ENCODE measurements at regions not wholly inside any gene's neighbourhood (a gene's known extent, or its start where the extent isn't known, plus 50 kb on each side); places are given as distances from the start of the nearest gene placed in this dataset.

- no peak overlapping the region for H3K4me3 ChIP-seq (ENCODE audit: low read length)
- no peak overlapping the region for H2AFZ ChIP-seq (ENCODE audit: low read depth, low read length)
- no peaks in the 10 kb centered on the region for H3K36me3 ChIP-seq (ENCODE audit: insufficient read depth, low read length)
- H3K9me2 ChIP-seq (ENCODE audit: insufficient read depth, low read length), result no peaks in the 10 kb centered on the region
- no peaks in the 10 kb centered on the region for H4K20me1 ChIP-seq (ENCODE audit: insufficient read depth)
- H3K27ac ChIP-seq (ENCODE audit: low read length), result no peak overlapping the region
- H3K79me2 ChIP-seq (replicated peaks; ENCODE audit: insufficient read depth, low read length), result no peaks in the 10 kb centered on the region
- no peak overlapping the region for H3K9ac ChIP-seq (ENCODE audit: low read length)
- no peaks in the 10 kb centered on the region for H3K9me3 ChIP-seq (ENCODE audit: low read length)
- no peaks in the 10 kb centered on the region for H3F3A ChIP-seq (ENCODE audit: insufficient read depth, low read length, poor library complexity, severe bottlenecking)
- no peaks in the 10 kb centered on the region for H3K27me3 ChIP-seq (ENCODE audit: insufficient read depth, low read depth, low read length)
- no peak for TF ChIP-seq TAF1 (IDR thresholded peaks at IDR 0.05; ENCODE audit: low read depth)
- TF ChIP-seq EP300 (conservative IDR thresholded peaks at IDR 0.05; ENCODE audit: poor library complexity, severe bottlenecking), result no peak
- TF ChIP-seq RAD21 (conservative IDR thresholded peaks at IDR 0.05), result no peak
- TF ChIP-seq EZH2 (IDR thresholded peaks at IDR 0.05; ENCODE audit: borderline replicate concordance, insufficient read depth, low read length, poor library complexity, severe bottlenecking), result no peak
- TF ChIP-seq CTCF (IDR thresholded peaks at IDR 0.05; ENCODE audit: poor library complexity, severe bottlenecking), result no peak
- TF ChIP-seq MXI1 (conservative IDR thresholded peaks at IDR 0.05; ENCODE audit: poor library complexity, severe bottlenecking), result no peak
- no peak for TF ChIP-seq SMC3 (conservative IDR thresholded peaks at IDR 0.05; ENCODE audit: poor library complexity)
- no peak for TF ChIP-seq REST (IDR thresholded peaks at IDR 0.05; ENCODE audit: borderline replicate concordance)
- TF ChIP-seq POLR2AphosphoS5 (IDR thresholded peaks at IDR 0.05), result no peak
- H3K4me2 ChIP-seq (ENCODE audit: low read length), result no peak overlapping the region
Measured at GRCh38 chr18:34943587-34943986, 97.6 kb upstream of the MAPRE2 start.

GRCh38 chr18:34947711-34948125 is 93.5 kb upstream of the MAPRE2 start:
- Histone ChIP-seq H2AFZ (ENCODE audit: low read depth, low read length) (no peak overlapping the region), H4K20me1 (ENCODE audit: insufficient read depth) (no peaks in the 10 kb centered on the region), H3K4me2 (ENCODE audit: low read length) (no peak overlapping the region), H3K27me3 (ENCODE audit: insufficient read depth, low read depth, low read length) (no peaks in the 10 kb centered on the region), H3K79me2 (replicated peaks; ENCODE audit: insufficient read depth, low read length) (no peaks in the 10 kb centered on the region), H3K4me3 (ENCODE audit: low read length) (no peak overlapping the region), H3K27ac (ENCODE audit: low read length) (no peak overlapping the region), H3K9me3 (ENCODE audit: low read length) (no peaks in the 10 kb centered on the region), H3K36me3 (ENCODE audit: insufficient read depth, low read length) (no peaks in the 10 kb centered on the region), H3K9me2 (ENCODE audit: insufficient read depth, low read length) (no peaks in the 10 kb centered on the region), H3F3A (ENCODE audit: insufficient read depth, low read length, poor library complexity, severe bottlenecking) (no peaks in the 10 kb centered on the region), H3K9ac (ENCODE audit: low read length) (no peak overlapping the region)
- TF ChIP-seq MXI1 (conservative IDR thresholded peaks at IDR 0.05; ENCODE audit: poor library complexity, severe bottlenecking), result no peak
- TF ChIP-seq EZH2 (IDR thresholded peaks at IDR 0.05; ENCODE audit: borderline replicate concordance, insufficient read depth, low read length, poor library complexity, severe bottlenecking), result no peak
- no peak for TF ChIP-seq SMC3 (conservative IDR thresholded peaks at IDR 0.05; ENCODE audit: poor library complexity)
- no peak for TF ChIP-seq RAD21 (conservative IDR thresholded peaks at IDR 0.05)
- no peak for TF ChIP-seq EP300 (conservative IDR thresholded peaks at IDR 0.05; ENCODE audit: poor library complexity, severe bottlenecking)
- no peak for TF ChIP-seq REST (IDR thresholded peaks at IDR 0.05; ENCODE audit: borderline replicate concordance)
- no peak for TF ChIP-seq POLR2AphosphoS5 (IDR thresholded peaks at IDR 0.05)
